ENCODE measurements at regions not wholly inside any gene's neighbourhood (a gene's known extent, or its start where the extent isn't known, plus 50 kb on each side); places are given as distances from the start of the nearest gene placed in this dataset.
"Not testable (repeated sequence)": the region's sequence is repeated elsewhere in the genome, so short reads cannot be mapped to it uniquely, and the experiment has no call there.

- not testable (repeated sequence) for H3K27me3 ChIP-seq (ENCODE audit: control insufficient read depth in 3 of 3, insufficient read depth in 3 of 3, low read length in 3 of 3); H3K36me3 ChIP-seq (ENCODE audit: control insufficient read depth in 3 of 3, insufficient read depth in 3 of 3, low read length in 3 of 3); H3K4me1 ChIP-seq (ENCODE audit: control insufficient read depth in 3 of 3, insufficient read depth in 3 of 3, low read length in 3 of 3); H3K27ac ChIP-seq (ENCODE audit: low read depth, low read length); H3K9ac ChIP-seq (ENCODE audit: low read depth in 1 of 3, low read length in 3 of 3); H3K4me3 ChIP-seq (ENCODE audit: low read length in 3 of 3); H3K9me3 ChIP-seq (ENCODE audit: control insufficient read depth in 3 of 3, low read length in 3 of 3)
Measured at GRCh38 chr9:41018948-41019347, 109.5 kb downstream of the FOXD4L6 start.

DNA sequence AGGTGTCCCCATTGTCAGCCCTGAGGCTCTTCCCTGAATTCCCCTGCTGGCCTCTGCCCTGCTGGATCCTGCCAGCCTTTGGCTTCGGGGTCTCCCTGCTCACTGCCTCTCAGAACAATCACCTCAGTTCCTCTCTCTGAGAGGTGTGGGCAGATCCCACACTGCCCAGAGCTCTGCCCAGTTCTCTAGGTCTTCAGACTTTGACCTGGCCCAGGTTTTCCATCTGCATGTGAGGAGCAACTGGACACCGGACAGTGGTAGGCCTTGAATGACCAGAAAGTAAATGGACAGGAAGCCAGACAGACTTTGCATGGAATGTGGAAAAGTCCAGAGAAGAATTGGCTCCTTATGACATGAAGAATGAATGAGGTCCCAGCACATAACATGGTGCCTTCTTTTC is 111.8 kb downstream of the FOXD4L6 start:
- not testable (repeated sequence) for H3K27me3 ChIP-seq (ENCODE audit: control insufficient read depth in 3 of 3, insufficient read depth in 3 of 3, low read length in 3 of 3); H3K9me3 ChIP-seq (ENCODE audit: control insufficient read depth in 3 of 3, low read length in 3 of 3); H3K27ac ChIP-seq (ENCODE audit: low read depth, low read length); H3K9ac ChIP-seq (ENCODE audit: low read depth in 1 of 3, low read length in 3 of 3); H3K4me3 ChIP-seq (ENCODE audit: low read length in 3 of 3); H3K36me3 ChIP-seq (ENCODE audit: control insufficient read depth in 3 of 3, insufficient read depth in 3 of 3, low read length in 3 of 3); H3K4me1 ChIP-seq (ENCODE audit: control insufficient read depth in 3 of 3, insufficient read depth in 3 of 3, low read length in 3 of 3)

- not testable (repeated sequence) for H3K4me1 ChIP-seq (ENCODE audit: control insufficient read depth in 3 of 3, insufficient read depth in 3 of 3, low read length in 3 of 3); H3K36me3 ChIP-seq (ENCODE audit: control insufficient read depth in 3 of 3, insufficient read depth in 3 of 3, low read length in 3 of 3); H3K9me3 ChIP-seq (ENCODE audit: control insufficient read depth in 3 of 3, low read length in 3 of 3); H3K27ac ChIP-seq (ENCODE audit: low read depth, low read length); H3K9ac ChIP-seq (ENCODE audit: low read depth in 1 of 3, low read length in 3 of 3); H3K27me3 ChIP-seq (ENCODE audit: control insufficient read depth in 3 of 3, insufficient read depth in 3 of 3, low read length in 3 of 3); H3K4me3 ChIP-seq (ENCODE audit: low read length in 3 of 3)
Measured at GRCh38 chr9:40999952-41000700, 128.4 kb downstream of the FOXD4L6 start.

DNA sequence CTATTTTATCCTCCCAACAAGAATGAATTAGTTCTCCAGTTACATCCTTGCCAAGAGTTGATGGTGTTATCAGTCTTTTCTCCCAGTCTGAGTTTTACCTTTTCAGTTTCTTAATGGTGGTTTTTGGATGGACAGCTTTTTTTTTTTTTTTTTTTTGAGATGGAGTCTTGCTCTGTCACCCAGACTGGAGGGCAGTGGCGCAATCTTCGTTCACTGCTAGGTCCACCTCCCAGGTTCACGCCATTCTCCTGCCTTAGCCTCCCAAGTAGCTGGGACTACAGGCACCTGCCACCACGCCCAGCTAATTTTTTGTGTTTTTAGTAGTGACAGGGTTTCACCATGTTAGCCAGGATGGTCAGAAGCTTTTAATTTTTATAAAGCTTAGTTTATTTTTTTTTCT is 133.0 kb downstream of the FOXD4L6 start:
- H3K36me3 ChIP-seq (ENCODE audit: control insufficient read depth in 3 of 3, insufficient read depth in 3 of 3, low read length in 3 of 3); H3K27ac ChIP-seq (ENCODE audit: low read depth, low read length); H3K4me3 ChIP-seq (ENCODE audit: low read length in 3 of 3); H3K9ac ChIP-seq (ENCODE audit: low read depth in 1 of 3, low read length in 3 of 3); H3K27me3 ChIP-seq (ENCODE audit: control insufficient read depth in 3 of 3, insufficient read depth in 3 of 3, low read length in 3 of 3); H3K9me3 ChIP-seq (ENCODE audit: control insufficient read depth in 3 of 3, low read length in 3 of 3): not testable (repeated sequence)
- peaks cover 6 to 15% (median 8%) of the 10 kb centered on the region in 3 donors for H3K4me1 ChIP-seq (ENCODE audit: control insufficient read depth in 3 of 3, insufficient read depth in 3 of 3, low read length in 3 of 3)

DNA sequence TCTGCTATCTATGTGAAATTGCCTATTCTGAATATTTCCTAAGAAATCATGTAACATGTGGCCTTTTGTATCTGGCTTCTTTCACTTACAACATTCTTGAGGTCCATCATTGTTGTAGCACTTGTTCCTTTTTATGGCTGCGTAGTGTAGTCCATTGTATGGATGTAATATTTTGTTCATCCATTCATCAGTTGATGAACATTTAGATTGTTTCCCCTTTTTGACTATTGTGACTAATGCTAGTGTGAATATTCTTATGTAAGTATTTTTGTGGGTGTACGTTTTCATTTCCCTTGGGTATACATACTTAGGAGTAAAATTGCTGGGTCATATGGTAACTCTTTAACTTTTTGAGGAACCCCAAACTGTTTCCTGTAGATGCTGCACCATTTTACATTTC is 134.6 kb downstream of the FOXD4L6 start:
- not testable (repeated sequence) for H3K27me3 ChIP-seq (ENCODE audit: control insufficient read depth in 3 of 3, insufficient read depth in 3 of 3, low read length in 3 of 3); H3K9ac ChIP-seq (ENCODE audit: low read depth in 1 of 3, low read length in 3 of 3); H3K4me3 ChIP-seq (ENCODE audit: low read length in 3 of 3); H3K36me3 ChIP-seq (ENCODE audit: control insufficient read depth in 3 of 3, insufficient read depth in 3 of 3, low read length in 3 of 3); H3K9me3 ChIP-seq (ENCODE audit: control insufficient read depth in 3 of 3, low read length in 3 of 3); H3K27ac ChIP-seq (ENCODE audit: low read depth, low read length)
- peaks cover 6 to 15% (median 8%) of the 10 kb centered on the region in 3 donors for H3K4me1 ChIP-seq (ENCODE audit: control insufficient read depth in 3 of 3, insufficient read depth in 3 of 3, low read length in 3 of 3)

- not testable (repeated sequence) for H3K36me3 ChIP-seq (ENCODE audit: control insufficient read depth in 3 of 3, insufficient read depth in 3 of 3, low read length in 3 of 3); H3K27ac ChIP-seq (ENCODE audit: low read depth, low read length); H3K27me3 ChIP-seq (ENCODE audit: control insufficient read depth in 3 of 3, insufficient read depth in 3 of 3, low read length in 3 of 3); H3K9me3 ChIP-seq (ENCODE audit: control insufficient read depth in 3 of 3, low read length in 3 of 3); H3K9ac ChIP-seq (ENCODE audit: low read depth in 1 of 3, low read length in 3 of 3)
- peak overlapping the region in 1 of 3 donors; percentile 35 for H3K4me3 ChIP-seq (ENCODE audit: low read length in 3 of 3)
- peaks cover 6 to 15% (median 8%) of the 10 kb centered on the region in 3 donors for H3K4me1 ChIP-seq (ENCODE audit: control insufficient read depth in 3 of 3, insufficient read depth in 3 of 3, low read length in 3 of 3)
Measured at GRCh38 chr9:40993375-40993774, 135.1 kb downstream of the FOXD4L6 start.

GRCh38 chr9:40992472-40992821 is 136.0 kb downstream of the FOXD4L6 start:
- H3K4me3 ChIP-seq (ENCODE audit: low read length in 3 of 3): peak overlapping the region; percentile 94 to 98 (median 97)
- peaks cover 6 to 15% (median 8%) of the 10 kb centered on the region in 3 donors for H3K4me1 ChIP-seq (ENCODE audit: control insufficient read depth in 3 of 3, insufficient read depth in 3 of 3, low read length in 3 of 3)
- not testable (repeated sequence) for H3K36me3 ChIP-seq (ENCODE audit: control insufficient read depth in 3 of 3, insufficient read depth in 3 of 3, low read length in 3 of 3); H3K27me3 ChIP-seq (ENCODE audit: control insufficient read depth in 3 of 3, insufficient read depth in 3 of 3, low read length in 3 of 3); H3K9me3 ChIP-seq (ENCODE audit: control insufficient read depth in 3 of 3, low read length in 3 of 3)
- peak overlapping the region; percentile 91 for H3K27ac ChIP-seq (ENCODE audit: low read depth, low read length)
- H3K9ac ChIP-seq (ENCODE audit: low read depth in 1 of 3, low read length in 3 of 3): peak overlapping the region; percentile 82 to 97 (median 96)

DNA sequence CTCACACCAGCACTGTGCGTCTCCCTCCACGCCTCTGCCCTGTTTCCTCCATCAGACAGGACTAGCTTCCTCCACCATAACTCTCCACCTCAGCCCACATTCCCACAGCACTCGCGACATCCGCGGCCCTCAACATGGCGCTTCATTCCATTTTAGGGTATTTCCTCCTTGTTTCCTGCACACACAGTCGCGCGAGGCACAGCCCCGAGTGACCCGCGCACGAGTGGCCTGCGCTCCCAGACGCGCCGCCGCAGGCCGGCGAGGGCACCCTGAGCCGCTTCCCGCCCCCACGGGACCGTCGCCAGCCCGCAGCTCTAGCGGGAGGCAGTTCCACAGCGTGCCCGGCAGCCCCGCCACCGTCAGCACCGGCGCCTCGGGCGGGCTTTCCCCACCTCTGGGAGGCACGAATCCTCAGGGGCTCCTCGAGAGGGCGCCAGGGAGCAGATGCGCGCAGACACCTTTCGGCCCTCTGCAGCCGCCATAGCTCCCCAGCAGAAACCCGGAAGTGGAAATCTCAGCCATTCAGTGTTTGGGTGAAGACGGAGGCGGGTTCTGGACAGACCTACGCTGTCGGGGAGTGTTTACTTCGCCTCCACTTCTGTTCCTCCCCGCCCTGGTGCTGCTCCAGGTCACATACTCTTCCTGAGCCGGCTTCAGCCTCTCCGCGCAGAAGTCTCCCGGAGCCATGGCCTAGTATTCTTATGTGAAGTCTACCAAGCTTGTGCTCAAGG is 136.6 kb downstream of the FOXD4L6 start:
- H3K4me3 ChIP-seq (ENCODE audit: low read length in 3 of 3): peak overlapping the region; percentile 94 to 98 (median 97)
- H3K9me3 ChIP-seq (ENCODE audit: control insufficient read depth in 3 of 3, low read length in 3 of 3); H3K36me3 ChIP-seq (ENCODE audit: control insufficient read depth in 3 of 3, insufficient read depth in 3 of 3, low read length in 3 of 3); H3K27me3 ChIP-seq (ENCODE audit: control insufficient read depth in 3 of 3, insufficient read depth in 3 of 3, low read length in 3 of 3): not testable (repeated sequence)
- peak overlapping the region; percentile 91 for H3K27ac ChIP-seq (ENCODE audit: low read depth, low read length)
- H3K4me1 ChIP-seq (ENCODE audit: control insufficient read depth in 3 of 3, insufficient read depth in 3 of 3, low read length in 3 of 3): peaks cover 6 to 15% (median 8%) of the 10 kb centered on the region in 3 donors
- peak overlapping the region; percentile 82 to 97 (median 96) for H3K9ac ChIP-seq (ENCODE audit: low read depth in 1 of 3, low read length in 3 of 3)

- Histone ChIP-seq H3K27ac (ENCODE audit: low read depth, low read length) (peak overlapping the region; percentile 91), H3K4me3 (ENCODE audit: low read length in 3 of 3) (peak overlapping the region; percentile 94 to 98 (median 97)), H3K4me1 (ENCODE audit: control insufficient read depth in 3 of 3, insufficient read depth in 3 of 3, low read length in 3 of 3) (peaks cover 6 to 15% (median 8%) of the 10 kb centered on the region in 3 donors), H3K9ac (ENCODE audit: low read depth in 1 of 3, low read length in 3 of 3) (peak overlapping the region; percentile 82 to 97 (median 96))
- H3K27me3 ChIP-seq (ENCODE audit: control insufficient read depth in 3 of 3, insufficient read depth in 3 of 3, low read length in 3 of 3); H3K9me3 ChIP-seq (ENCODE audit: control insufficient read depth in 3 of 3, low read length in 3 of 3); H3K36me3 ChIP-seq (ENCODE audit: control insufficient read depth in 3 of 3, insufficient read depth in 3 of 3, low read length in 3 of 3): not testable (repeated sequence)
Measured at GRCh38 chr9:40991100-40991740, 137.3 kb downstream of the FOXD4L6 start.

- H3K27ac ChIP-seq (ENCODE audit: low read depth, low read length); H3K27me3 ChIP-seq (ENCODE audit: control insufficient read depth in 3 of 3, insufficient read depth in 3 of 3, low read length in 3 of 3); H3K9ac ChIP-seq (ENCODE audit: low read depth in 1 of 3, low read length in 3 of 3); H3K4me3 ChIP-seq (ENCODE audit: low read length in 3 of 3); H3K9me3 ChIP-seq (ENCODE audit: control insufficient read depth in 3 of 3, low read length in 3 of 3); H3K36me3 ChIP-seq (ENCODE audit: control insufficient read depth in 3 of 3, insufficient read depth in 3 of 3, low read length in 3 of 3); H3K4me1 ChIP-seq (ENCODE audit: control insufficient read depth in 3 of 3, insufficient read depth in 3 of 3, low read length in 3 of 3): not testable (repeated sequence)
Measured at GRCh38 chr9:40986332-40986731, 142.1 kb downstream of the FOXD4L6 start.
